Thymus (tissue), 11 donors: ENCODE measurements at regions not wholly inside any gene's neighbourhood (a gene's known extent, or its start where the extent isn't known, plus 50 kb on each side); places are given as distances from the start of the nearest gene placed in this dataset.

ENCODE experiments used
- DNase-seq, 9 donors: peaks; one replicate each; pipeline ENCODE4 v3.0.0-alpha.2; 2013; ENCODE audit warnings: low spot score in 9 of 9, low read depth in 6 of 9, missing footprints in 1 of 9
- H3K27ac ChIP-seq, 2 donors: one replicate each; pipeline ENCODE4 v1.5.1; 2013; ENCODE audit warnings: control low read depth in 1 of 2, low read depth in 1 of 2, low read length in 1 of 2, mild to moderate bottlenecking in 1 of 2, moderate library complexity in 1 of 2
- H3K27me3 ChIP-seq, 2 donors: one replicate each; pipeline ENCODE4 v1.5.1; 2013; ENCODE audit warnings: low read length in 1 of 2; ENCODE audit not compliant: control insufficient read depth in 2 of 2, insufficient read depth in 1 of 2
- H3K36me3 ChIP-seq, 2 donors: one replicate each; pipeline ENCODE4 v1.5.1; 2013; ENCODE audit warnings: low read length in 1 of 2, mild to moderate bottlenecking in 1 of 2, moderate library complexity in 1 of 2; ENCODE audit not compliant: control insufficient read depth in 2 of 2, insufficient read depth in 2 of 2
- H3K4me1 ChIP-seq, 2 donors: one replicate each; pipeline ENCODE4 v1.5.1; 2013; ENCODE audit warnings: low read length in 2 of 2; ENCODE audit not compliant: control insufficient read depth in 2 of 2, insufficient read depth in 2 of 2
- H3K4me3 ChIP-seq, 2 donors: one replicate each; pipeline ENCODE4 v1.5.1; 2013; ENCODE audit warnings: low read length in 2 of 2, control low read depth in 1 of 2, mild to moderate bottlenecking in 1 of 2
- H3K9me3 ChIP-seq, 2 donors: one replicate each; pipeline ENCODE4 v1.5.1; 2013; ENCODE audit warnings: low read length in 1 of 2, mild to moderate bottlenecking in 1 of 2; ENCODE audit not compliant: control insufficient read depth in 2 of 2, insufficient read depth in 1 of 2
- WGBS: extraction: QIAGEN DNeasy Blood & Tissue Kit; methylation state at CpG from one replicate; pipeline ENCODE4 v1.1.7; 2013; 5-methylcytosine and 5-hydroxymethylcytosine counted together
- donor health status: healthy.

- WGBS: 27% methylated on average over 1 of the region's 1 CpG
- H3K4me3 ChIP-seq: no peak overlapping the region
- no peaks in the 10 kb centered on the region for H3K27me3 ChIP-seq
- no peak for DNase-seq
- no peak overlapping the region for H3K27ac ChIP-seq
- no peaks in the 10 kb centered on the region for H3K4me1 ChIP-seq
- no peaks in the 10 kb centered on the region for H3K9me3 ChIP-seq
- no peaks in the 10 kb centered on the region for H3K36me3 ChIP-seq
Measured at GRCh38 chr3:166405896-166406295, 568.7 kb upstream of the BCHE start.

GRCh38 chr3:166405465-166405864 is 568.2 kb upstream of the BCHE start:
- no peaks in the 10 kb centered on the region for H3K9me3 ChIP-seq
- no peaks in the 10 kb centered on the region for H3K36me3 ChIP-seq
- no peaks in the 10 kb centered on the region for H3K4me1 ChIP-seq
- no peak overlapping the region for H3K4me3 ChIP-seq
- DNase-seq: no peak
- no peaks in the 10 kb centered on the region for H3K27me3 ChIP-seq
- H3K27ac ChIP-seq: no peak overlapping the region

- Histone ChIP-seq H3K9me3 (no peaks in the 10 kb centered on the region), H3K4me1 (no peaks in the 10 kb centered on the region), H3K27me3 (no peaks in the 10 kb centered on the region), H3K36me3 (no peaks in the 10 kb centered on the region), H3K4me3 (no peak overlapping the region), H3K27ac (no peak overlapping the region)
- no peak for DNase-seq
Measured at GRCh38 chr3:166390303-166390702, 553.1 kb upstream of the BCHE start.

GRCh38 chr3:166388321-166388720 is 551.1 kb upstream of the BCHE start:
- no peaks in the 10 kb centered on the region for H3K4me1 ChIP-seq
- H3K36me3 ChIP-seq: no peaks in the 10 kb centered on the region
- 94% methylated on average over 2 of the region's 2 CpGs for WGBS
- no peaks in the 10 kb centered on the region for H3K27me3 ChIP-seq
- no peak overlapping the region for H3K4me3 ChIP-seq
- H3K27ac ChIP-seq: no peak overlapping the region
- H3K9me3 ChIP-seq: no peaks in the 10 kb centered on the region
- no peak for DNase-seq

- no peak overlapping the region for H3K4me3 ChIP-seq
- WGBS: 95% methylated on average over 1 of the region's 1 CpG
Measured at GRCh38 chr3:166372571-166373106, 535.4 kb upstream of the BCHE start.

GRCh38 chr3:166367947-166368533 is 530.8 kb upstream of the BCHE start:
- DNase-seq: no peak
- Histone ChIP-seq H3K27me3 (no peaks in the 10 kb centered on the region), H3K9me3 (peaks cover 0 to 4% of the 10 kb centered on the region in 2 donors), H3K36me3 (no peaks in the 10 kb centered on the region), H3K27ac (no peak overlapping the region), H3K4me1 (no peaks in the 10 kb centered on the region), H3K4me3 (no peak overlapping the region)
- 56% methylated on average over 2 of the region's 2 CpGs for WGBS

More at GRCh38 chr3:166372571-166373106, 535.4 kb upstream of the BCHE start:
- no peak for DNase-seq
- no peaks in the 10 kb centered on the region for H3K27me3 ChIP-seq
- no peaks in the 10 kb centered on the region for H3K36me3 ChIP-seq
- peaks cover 0 to 4% of the 10 kb centered on the region in 2 donors for H3K9me3 ChIP-seq
- H3K27ac ChIP-seq: no peak overlapping the region
- no peaks in the 10 kb centered on the region for H3K4me1 ChIP-seq

GRCh38 chr3:166362698-166363097 is 525.5 kb upstream of the BCHE start:
- no peak for DNase-seq
- WGBS: 55% methylated on average over 2 of the region's 2 CpGs
- Histone ChIP-seq H3K4me1 (no peaks in the 10 kb centered on the region), H3K27me3 (no peaks in the 10 kb centered on the region), H3K27ac (no peak overlapping the region), H3K36me3 (no peaks in the 10 kb centered on the region), H3K4me3 (no peak overlapping the region), H3K9me3 (no peaks in the 10 kb centered on the region)

DNA sequence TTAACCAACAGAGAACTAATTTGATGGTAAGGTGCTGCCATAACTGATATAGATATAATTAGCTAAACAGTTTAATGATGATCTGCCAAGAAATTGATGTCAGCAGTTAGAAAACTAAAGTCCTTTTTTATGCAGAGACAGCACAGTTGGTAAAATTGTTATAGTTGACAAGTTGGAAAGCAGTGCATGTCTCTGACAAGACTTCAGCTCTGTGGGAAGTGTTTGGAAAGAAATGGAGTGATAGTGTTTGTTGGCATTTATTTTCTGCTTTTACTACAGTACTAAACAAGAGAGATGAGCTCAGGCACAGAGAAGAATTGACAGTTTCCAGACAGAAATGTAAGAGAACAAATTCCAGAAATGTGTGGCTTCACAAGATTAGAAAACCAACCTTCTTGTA is 523.5 kb upstream of the BCHE start:
- DNase-seq: no peak
- Histone ChIP-seq H3K36me3 (no peaks in the 10 kb centered on the region), H3K9me3 (no peaks in the 10 kb centered on the region), H3K27ac (no peak overlapping the region), H3K4me3 (no peak overlapping the region), H3K27me3 (no peaks in the 10 kb centered on the region), H3K4me1 (no peaks in the 10 kb centered on the region)

- 81% methylated on average over 1 of the region's 1 CpG for WGBS
Measured at GRCh38 chr3:166351461-166351860, 514.2 kb upstream of the BCHE start.

More at GRCh38 chr3:166351461-166351860, 514.2 kb upstream of the BCHE start:
- no peak for DNase-seq
- Histone ChIP-seq H3K4me3 (no peak overlapping the region), H3K4me1 (no peaks in the 10 kb centered on the region), H3K27ac (no peak overlapping the region), H3K9me3 (no peaks in the 10 kb centered on the region), H3K27me3 (no peaks in the 10 kb centered on the region), H3K36me3 (no peaks in the 10 kb centered on the region)
